Endothelial cell of umbilical vein (primary cell): ENCODE measurements at regions not wholly inside any gene's neighbourhood (a gene's known extent, or its start where the extent isn't known, plus 50 kb on each side); places are given as distances from the start of the nearest gene placed in this dataset.

ENCODE experiments used
- BruUV-seq: library from RNA; stranded (reverse); fragments of 400-500 nt; replicated peaks from 2 replicates; lab custom pipeline; 2021; lab: Mats Ljungman, UMichigan
- CTCF ChIA-PET: fragments of 300-600, 350-600 bp; sonication (Branson Sonifier 250); formaldehyde crosslinking; loops from one replicate; lab custom pipeline; 2021; ENCODE audit warnings: antibody characterized with exemption, inconsistent platforms; lab: Charles Lee
- POLR2A ChIA-PET: fragments of 300-600, 350-600 bp; sonication (Branson Sonifier 250); formaldehyde crosslinking; loops from one replicate; lab custom pipeline; 2021; ENCODE audit warnings: antibody characterized with exemption, inconsistent platforms; lab: Charles Lee
- DNase-seq: peaks from one replicate; pipeline ENCODE4 v3.0.0-alpha.2; 2011; ENCODE audit warnings: low read depth, low spot score
- FAIRE-seq: peaks from 2 replicates; lab custom pipeline; 2011; peaks lifted over from hg19 to GRCh38; lab: Jason Lieb, UNC
- H2AFZ ChIP-seq: 2 replicates; pipeline ENCODE4 v1.6.0; 2012; ENCODE audit warnings: low read depth, low read length, control low read depth, inconsistent platforms
- H3K27ac ChIP-seq: 2 replicates; pipeline ENCODE4 v1.5.1; 2011; ENCODE audit warnings: low read depth, mild to moderate bottlenecking, control low read depth, low read length, moderate library complexity; ENCODE audit not compliant: insufficient read depth
- H3K27me3 ChIP-seq, 2 experiments: 2 replicates each; pipeline versions ENCODE4 v1.6.0 to v1.6.1; 2011; ENCODE audit warnings: low read length in 2 of 2, mixed read lengths in 1 of 2; ENCODE audit not compliant: control insufficient read depth in 2 of 2, insufficient read depth in 2 of 2
- H3K36me3 ChIP-seq, 2 experiments: 2 replicates in 1 of 2; 3 replicates in 1 of 2; pipeline ENCODE4 v1.5.1; 2011; ENCODE audit warnings: low read length in 2 of 2, mild to moderate bottlenecking in 1 of 2, moderate library complexity in 1 of 2; ENCODE audit not compliant: control insufficient read depth in 2 of 2, insufficient read depth in 2 of 2; ENCODE audit errors: extremely low read depth in 1 of 2
- H3K4me1 ChIP-seq: 3 replicates; pipeline ENCODE4 v1.5.1; 2011; ENCODE audit warnings: mild to moderate bottlenecking, low read length; ENCODE audit not compliant: control insufficient read depth, insufficient read depth; ENCODE audit errors: extremely low read depth
- H3K4me2 ChIP-seq: 2 replicates; pipeline ENCODE4 v1.6.1; 2011; ENCODE audit warnings: low read length, control low read depth, mixed read lengths; ENCODE audit not compliant: insufficient read depth
- H3K4me3 ChIP-seq, 3 experiments: fragments of 200-600 bp in 1 of 3; sonication (generic), shearing (Covaris generic) in 1 of 3; replicated peaks in 1 of 3; 2 replicates each; pipeline ENCODE4 v1.5.1; 2011 to 2016; ENCODE audit warnings: control low read depth in 3 of 3, low read length in 3 of 3, mild to moderate bottlenecking in 2 of 3, inconsistent platforms in 1 of 3, low read depth in 1 of 3, moderate library complexity in 1 of 3; ENCODE audit not compliant: insufficient read depth in 1 of 3
- H3K79me2 ChIP-seq: 2 replicates; pipeline ENCODE4 v1.6.0; 2012; ENCODE audit warnings: low read length, inconsistent platforms; ENCODE audit not compliant: control insufficient read depth, insufficient read depth
- H3K9ac ChIP-seq: replicated peaks from 2 replicates; pipeline ENCODE3; 2011; ENCODE audit warnings: low read length, control low read depth; ENCODE audit not compliant: insufficient read depth; ENCODE audit errors: extremely low read depth
- H3K9me1 ChIP-seq: replicated peaks from 3 replicates; pipeline ENCODE4 v1.6.0; 2011; ENCODE audit warnings: mild to moderate bottlenecking, low read length; ENCODE audit not compliant: control insufficient read depth, insufficient read depth; ENCODE audit errors: extremely low read depth
- H3K9me3 ChIP-seq: replicated peaks from 2 replicates; pipeline ENCODE4 v1.5.1; 2012; ENCODE audit warnings: low read length, inconsistent platforms; ENCODE audit not compliant: control insufficient read depth, insufficient read depth
- H4K20me1 ChIP-seq: replicated peaks from 2 replicates; pipeline ENCODE3; 2011; ENCODE audit warnings: mild to moderate bottlenecking, low read length; ENCODE audit not compliant: control insufficient read depth, insufficient read depth; ENCODE audit errors: extremely low read depth
- EZH2 ChIP-seq: IDR thresholded peaks from 2 replicates; pipeline ENCODE4 v1.6.1; 2012; ENCODE audit warnings: borderline replicate concordance, low read depth, mild to moderate bottlenecking, moderate library complexity, low read length, inconsistent platforms; ENCODE audit not compliant: severe bottlenecking
- FOS ChIP-seq: IDR thresholded peaks from 2 replicates; pipeline ENCODE4 v1.6.1; 2011; ENCODE audit warnings: mild to moderate bottlenecking, low read length, moderate library complexity, borderline replicate concordance; ENCODE audit not compliant: insufficient read depth
- GATA2 ChIP-seq: IDR thresholded peaks from 2 replicates; pipeline ENCODE4 v1.7.0; 2011; ENCODE audit warnings: low read depth, mild to moderate bottlenecking, moderate library complexity, mixed read lengths, low read length; ENCODE audit not compliant: insufficient read length, insufficient read depth
- JUN ChIP-seq: IDR thresholded peaks from 2 replicates; pipeline ENCODE4 v1.6.1; 2011; ENCODE audit warnings: borderline replicate concordance, low read depth; ENCODE audit not compliant: insufficient read length, insufficient read depth
- MAX ChIP-seq: IDR thresholded peaks from 2 replicates; pipeline ENCODE4 v1.6.1; 2011; ENCODE audit not compliant: insufficient read depth, insufficient read length
- MYC ChIP-seq: IDR thresholded peaks from one replicate; pipeline ENCODE4 v1.6.1; 2011; ENCODE audit warnings: mild to moderate bottlenecking, low read depth, low read length
- POLR2A ChIP-seq: IDR thresholded peaks from 2 replicates; pipeline ENCODE4 v1.6.1; 2012; ENCODE audit warnings: low read depth, mild to moderate bottlenecking, control low read depth, low read length
- POLR2AphosphoS5 ChIP-seq: IDR thresholded peaks from 2 replicates; pipeline ENCODE4 v1.6.1; 2012; ENCODE audit warnings: low read depth, mild to moderate bottlenecking, control low read depth, low read length, moderate library complexity; ENCODE audit not compliant: insufficient read depth
- dilution Hi-C: fragments of 300-500 bp; cut with MboI; formaldehyde crosslinking; loops from one replicate; pipeline ENCODE4 v1.15.0; 2019; ENCODE audit warnings: low sequenced_read_pairs; ENCODE audit not compliant: extremely low pct_ligation_motif_present
- intact Hi-C: fragments of 100-400 bp; cut with micrococcal nuclease; formaldehyde crosslinking; loops from one replicate; pipeline ENCODE4 v1.10.0; 2022
- TF ChIP-seq, protein P1 (sequence below), 2 donors: IDR thresholded peaks; 1 replicate in 1 of 2; 2 replicates in 1 of 2; pipeline ENCODE4 v1.5.1; 2011; ENCODE audit warnings: low read length in 2 of 2, mild to moderate bottlenecking in 2 of 2, moderate library complexity in 2 of 2, control low read depth in 1 of 2, inconsistent platforms in 1 of 2, low read depth in 1 of 2; ENCODE audit not compliant: insufficient read depth in 1 of 2; ENCODE audit errors: extremely low read depth in 1 of 2

GRCh38 chr6:126261792-126262421, 78.0 kb upstream of the CENPW start:
- H3K36me3 ChIP-seq = no peaks in the 10 kb centered on the region
- H3K9ac ChIP-seq = no peak overlapping the region
- H4K20me1 ChIP-seq = no peaks in the 10 kb centered on the region
- H3K27ac ChIP-seq = no peak overlapping the region
- H3K79me2 ChIP-seq = no peaks in the 10 kb centered on the region
- TF ChIP-seq POLR2A (no peak), FOS (no peak), POLR2AphosphoS5 (no peak), JUN (no peak), GATA2 (no peak), MAX (no peak), EZH2 (no peak), MYC (no peak)
- TF ChIP-seq, protein P1, sequence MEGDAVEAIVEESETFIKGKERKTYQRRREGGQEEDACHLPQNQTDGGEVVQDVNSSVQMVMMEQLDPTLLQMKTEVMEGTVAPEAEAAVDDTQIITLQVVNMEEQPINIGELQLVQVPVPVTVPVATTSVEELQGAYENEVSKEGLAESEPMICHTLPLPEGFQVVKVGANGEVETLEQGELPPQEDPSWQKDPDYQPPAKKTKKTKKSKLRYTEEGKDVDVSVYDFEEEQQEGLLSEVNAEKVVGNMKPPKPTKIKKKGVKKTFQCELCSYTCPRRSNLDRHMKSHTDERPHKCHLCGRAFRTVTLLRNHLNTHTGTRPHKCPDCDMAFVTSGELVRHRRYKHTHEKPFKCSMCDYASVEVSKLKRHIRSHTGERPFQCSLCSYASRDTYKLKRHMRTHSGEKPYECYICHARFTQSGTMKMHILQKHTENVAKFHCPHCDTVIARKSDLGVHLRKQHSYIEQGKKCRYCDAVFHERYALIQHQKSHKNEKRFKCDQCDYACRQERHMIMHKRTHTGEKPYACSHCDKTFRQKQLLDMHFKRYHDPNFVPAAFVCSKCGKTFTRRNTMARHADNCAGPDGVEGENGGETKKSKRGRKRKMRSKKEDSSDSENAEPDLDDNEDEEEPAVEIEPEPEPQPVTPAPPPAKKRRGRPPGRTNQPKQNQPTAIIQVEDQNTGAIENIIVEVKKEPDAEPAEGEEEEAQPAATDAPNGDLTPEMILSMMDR (IDR thresholded peaks at IDR 0.05; ENCODE audit: extremely low read depth in 1 of 2, insufficient read depth in 1 of 2, low read depth in 1 of 2, low read length in 2 of 2) = no peak
- no peaks in the 10 kb centered on the region for H3K27me3 ChIP-seq
- DNase-seq (no peak), FAIRE-seq (no peak)
- ChIA-PET CTCF (no interaction called here), POLR2A (no interaction called here)
- no peaks in the 10 kb centered on the region for H3K9me3 ChIP-seq
- intact Hi-C loops (no loop called here), dilution Hi-C loops (no loop called here)
- H3K4me3 ChIP-seq = no peak overlapping the region
- BruUV-seq = no TSS peak
- H3K9me1 ChIP-seq = no peaks in the 10 kb centered on the region
- H3K4me2 ChIP-seq = no peak overlapping the region
- H3K4me1 ChIP-seq = peaks cover 10% of the 10 kb centered on the region
- H2AFZ ChIP-seq = no peak overlapping the region
